Esophagus muscularis mucosa (tissue), 4 donors: ENCODE measurements at regions not wholly inside any gene's neighbourhood (a gene's known extent, or its start where the extent isn't known, plus 50 kb on each side); places are given as distances from the start of the nearest gene placed in this dataset.

Source experiments
- DNase-seq: peaks from one replicate; pipeline ENCODE4 v3.0.0-alpha.2; 2017; ENCODE audit errors: extremely low spot score
- H3K27ac ChIP-seq, 4 donors: fragments of 200-600 bp; sonication (generic); replicated peaks in 1 of 4; 1 replicate in 3 of 4; 2 replicates in 1 of 4; pipeline ENCODE4 v1.5.1; 2016 to 2019; ENCODE audit warnings: mild to moderate bottlenecking in 1 of 4
- H3K27me3 ChIP-seq, 4 donors: fragments of 200-600 bp; sonication (generic); one replicate each; pipeline versions ENCODE4 v1.5.1 to v1.6.0; 2016 to 2019
- H3K36me3 ChIP-seq, 4 donors: fragments of 200-600 bp; sonication (generic); one replicate each; pipeline ENCODE4 v1.5.1; 2016 to 2019
- H3K4me1 ChIP-seq, 4 donors: fragments of 200-600 bp; sonication (generic); one replicate each; pipeline ENCODE4 v1.5.1; 2016 to 2019
- H3K4me3 ChIP-seq, 4 donors: fragments of 200-600 bp; sonication (generic); 1 replicate in 2 of 4; 2 replicates in 2 of 4; pipeline ENCODE4 v1.5.1; 2016 to 2019; ENCODE audit warnings: mild to moderate bottlenecking in 4 of 4, moderate library complexity in 1 of 4
- H3K9me3 ChIP-seq, 4 donors: fragments of 200-600 bp; sonication (generic); 1 replicate in 3 of 4; 2 replicates in 1 of 4; pipeline ENCODE4 v1.5.1; 2016 to 2019
- EP300 ChIP-seq: sonication (generic); formaldehyde crosslinking; IDR thresholded peaks from one replicate; pipeline ENCODE4 v1.6.1; 2017; ENCODE audit warnings: antibody characterized with exemption
- POLR2A ChIP-seq: fragments of 450-650 bp; IDR thresholded peaks from one replicate; pipeline ENCODE4 v1.6.1; 2017; ENCODE audit warnings: antibody characterized with exemption, moderate library complexity, mild to moderate bottlenecking, low read depth
- POLR2AphosphoS5 ChIP-seq, 2 donors: sonication (generic); formaldehyde crosslinking; IDR thresholded peaks; one replicate each; pipeline ENCODE4 v1.6.1; 2017; ENCODE audit warnings: antibody characterized with exemption in 2 of 2
- WGBS: methylation state at CpG from one replicate; pipeline ENCODE4 v1.1.5; 2018; 5-methylcytosine and 5-hydroxymethylcytosine counted together
- intact Hi-C: fragments of 100-400 bp; cut with DNase I; formaldehyde crosslinking; loops from one replicate; pipeline ENCODE4 v1.15.1; 2023
- TF ChIP-seq, protein P1 (sequence below), 3 experiments: fragments of 200-600 bp in 2 of 3; fragments of 450-650 bp in 1 of 3; sonication (generic) in 2 of 3; IDR thresholded peaks; one replicate each; pipeline ENCODE4 v1.5.1; 2017 to 2019; ENCODE audit warnings: antibody characterized with exemption in 3 of 3, mild to moderate bottlenecking in 2 of 3, moderate library complexity in 1 of 3

DNA sequence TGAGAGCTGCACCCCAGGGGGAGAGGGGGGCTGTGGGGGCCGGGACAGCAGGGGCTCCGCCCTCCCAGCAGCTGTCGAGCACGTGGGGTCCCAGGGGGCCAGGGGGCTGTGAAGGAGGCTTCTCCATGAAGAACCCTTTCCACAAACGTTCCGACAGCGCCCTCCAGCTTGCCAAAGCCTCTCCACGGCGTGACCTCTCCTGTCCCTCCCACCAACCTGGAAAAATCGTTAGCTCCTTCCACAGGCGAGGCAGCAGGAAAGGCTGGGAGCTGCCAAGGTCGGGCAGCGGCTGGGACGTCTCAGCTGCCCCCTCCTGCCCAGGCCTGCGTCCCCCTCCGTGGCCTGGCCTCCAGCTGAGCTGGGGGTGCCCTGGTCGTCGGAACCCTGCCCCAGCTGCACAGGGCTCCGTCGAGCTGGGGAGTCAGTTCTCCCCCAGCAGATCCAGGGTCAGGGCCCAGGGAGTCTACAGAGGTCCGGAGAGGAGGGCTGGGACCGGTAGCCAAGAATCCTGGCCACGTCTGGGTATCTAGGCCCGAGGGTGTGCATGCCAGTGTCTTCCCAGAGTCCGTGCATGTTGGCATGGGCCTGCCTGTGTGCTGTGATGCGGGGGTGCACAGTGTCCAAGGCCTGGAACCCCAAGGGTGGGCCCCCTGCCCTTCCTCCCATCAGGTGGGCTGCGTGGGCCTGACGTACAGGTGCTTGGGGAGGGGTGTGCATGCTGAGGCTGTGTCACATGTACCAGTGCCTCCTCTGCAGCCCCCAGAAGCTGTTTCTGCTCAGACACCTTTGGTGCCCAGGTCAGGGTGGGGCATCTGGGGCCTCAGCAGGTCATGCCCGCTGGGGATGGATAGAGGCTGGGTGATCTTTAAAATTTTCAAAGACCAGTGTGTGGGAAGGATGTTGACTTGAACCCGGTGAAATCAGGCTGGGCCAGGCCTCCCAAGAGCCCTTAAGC lies 66.5 kb downstream of the UNCX start:
- Histone ChIP-seq H3K4me1 (peaks cover 0 to 10% (median 0%) of the 10 kb centered on the region in 4 donors), H3K27ac (no peak overlapping the region), H3K27me3 (peaks cover 0 to 86% (median 23%) of the 10 kb centered on the region in 4 donors), H3K4me3 (no peak overlapping the region), H3K9me3 (no peaks in the 10 kb centered on the region), H3K36me3 (no peaks in the 10 kb centered on the region)
- TF ChIP-seq POLR2AphosphoS5 (IDR thresholded peaks at IDR 0.05) (no peak), POLR2A (no peak), EP300 (no peak)
- TF ChIP-seq, protein P1, sequence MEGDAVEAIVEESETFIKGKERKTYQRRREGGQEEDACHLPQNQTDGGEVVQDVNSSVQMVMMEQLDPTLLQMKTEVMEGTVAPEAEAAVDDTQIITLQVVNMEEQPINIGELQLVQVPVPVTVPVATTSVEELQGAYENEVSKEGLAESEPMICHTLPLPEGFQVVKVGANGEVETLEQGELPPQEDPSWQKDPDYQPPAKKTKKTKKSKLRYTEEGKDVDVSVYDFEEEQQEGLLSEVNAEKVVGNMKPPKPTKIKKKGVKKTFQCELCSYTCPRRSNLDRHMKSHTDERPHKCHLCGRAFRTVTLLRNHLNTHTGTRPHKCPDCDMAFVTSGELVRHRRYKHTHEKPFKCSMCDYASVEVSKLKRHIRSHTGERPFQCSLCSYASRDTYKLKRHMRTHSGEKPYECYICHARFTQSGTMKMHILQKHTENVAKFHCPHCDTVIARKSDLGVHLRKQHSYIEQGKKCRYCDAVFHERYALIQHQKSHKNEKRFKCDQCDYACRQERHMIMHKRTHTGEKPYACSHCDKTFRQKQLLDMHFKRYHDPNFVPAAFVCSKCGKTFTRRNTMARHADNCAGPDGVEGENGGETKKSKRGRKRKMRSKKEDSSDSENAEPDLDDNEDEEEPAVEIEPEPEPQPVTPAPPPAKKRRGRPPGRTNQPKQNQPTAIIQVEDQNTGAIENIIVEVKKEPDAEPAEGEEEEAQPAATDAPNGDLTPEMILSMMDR (IDR thresholded peaks at IDR 0.05), result no peak
- no peak for DNase-seq
- intact Hi-C loops, result no loop called here
- WGBS, result 62% methylated on average over 8 of the region's 30 CpGs

DNA sequence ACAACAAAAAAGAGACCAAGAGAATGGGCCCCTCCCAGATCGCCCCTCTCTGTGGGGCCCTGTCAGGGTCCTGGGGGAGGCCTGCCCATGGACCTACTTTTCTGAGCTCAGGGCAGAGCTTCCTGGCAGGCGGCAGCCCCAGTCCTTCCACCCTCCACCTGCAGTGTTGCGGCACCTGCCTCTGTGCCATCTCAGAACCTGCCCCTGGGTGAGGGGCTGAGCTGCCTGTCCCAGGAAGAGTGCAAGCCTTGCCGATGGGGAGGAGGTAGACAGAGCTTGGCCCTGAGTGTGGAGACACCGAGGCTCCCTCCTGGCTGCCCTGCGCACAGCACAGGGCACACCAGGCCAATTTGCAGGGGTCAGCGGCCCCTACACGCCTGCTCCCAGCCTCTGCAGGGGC lies 67.5 kb downstream of the UNCX start:
- H3K4me1 ChIP-seq, result peaks cover 0 to 10% (median 0%) of the 10 kb centered on the region in 4 donors
- H3K27ac ChIP-seq, result no peak overlapping the region
- WGBS, result 90% methylated on average over 3 of the region's 8 CpGs
- H3K4me3 ChIP-seq, result no peak overlapping the region
- DNase-seq, result no peak
- no peaks in the 10 kb centered on the region for H3K9me3 ChIP-seq
- TF ChIP-seq POLR2AphosphoS5 (IDR thresholded peaks at IDR 0.05), result no peak
- TF ChIP-seq POLR2A, result no peak
- TF ChIP-seq EP300, result no peak
- TF ChIP-seq, protein P1 (IDR thresholded peaks at IDR 0.05), result no peak
- H3K27me3 ChIP-seq, result peaks cover 0 to 83% (median 23%) of the 10 kb centered on the region in 4 donors
- intact Hi-C loops, result no loop called here
- no peaks in the 10 kb centered on the region for H3K36me3 ChIP-seq

DNA sequence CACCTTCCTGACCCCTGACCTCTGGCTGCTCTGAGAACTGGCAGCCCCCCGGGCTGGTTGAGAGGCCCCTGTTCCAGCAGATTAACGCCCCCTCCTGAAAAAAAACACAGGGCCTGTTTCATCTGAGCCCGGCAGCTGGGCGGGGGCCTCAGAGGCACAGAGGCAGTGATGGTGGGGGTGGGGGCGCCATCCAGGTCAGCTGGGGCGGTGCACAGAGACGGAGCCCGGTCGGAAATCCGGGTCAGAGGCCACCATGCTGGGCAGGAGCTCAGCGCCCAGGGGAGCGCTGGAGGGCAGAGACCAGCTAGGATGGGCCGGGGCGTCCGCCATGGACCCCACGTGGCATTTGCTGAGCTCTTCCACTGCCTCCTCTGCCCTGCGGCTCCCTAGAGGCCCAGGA lies 68.0 kb downstream of the UNCX start:
- WGBS, result 59% methylated on average over 10 of the region's 17 CpGs
- peaks cover 0 to 80% (median 22%) of the 10 kb centered on the region in 4 donors for H3K27me3 ChIP-seq
- no peak overlapping the region for H3K27ac ChIP-seq
- no peak for DNase-seq
- no peak for TF ChIP-seq EP300
- TF ChIP-seq POLR2A, result no peak
- no peak for TF ChIP-seq POLR2AphosphoS5 (IDR thresholded peaks at IDR 0.05)
- TF ChIP-seq, protein P1 (IDR thresholded peaks at IDR 0.05), result no peak
- no peak overlapping the region for H3K4me3 ChIP-seq
- H3K4me1 ChIP-seq, result peaks cover 0 to 10% (median 0%) of the 10 kb centered on the region in 4 donors
- no peaks in the 10 kb centered on the region for H3K9me3 ChIP-seq
- intact Hi-C loops, result no loop called here
- H3K36me3 ChIP-seq, result no peaks in the 10 kb centered on the region

DNA sequence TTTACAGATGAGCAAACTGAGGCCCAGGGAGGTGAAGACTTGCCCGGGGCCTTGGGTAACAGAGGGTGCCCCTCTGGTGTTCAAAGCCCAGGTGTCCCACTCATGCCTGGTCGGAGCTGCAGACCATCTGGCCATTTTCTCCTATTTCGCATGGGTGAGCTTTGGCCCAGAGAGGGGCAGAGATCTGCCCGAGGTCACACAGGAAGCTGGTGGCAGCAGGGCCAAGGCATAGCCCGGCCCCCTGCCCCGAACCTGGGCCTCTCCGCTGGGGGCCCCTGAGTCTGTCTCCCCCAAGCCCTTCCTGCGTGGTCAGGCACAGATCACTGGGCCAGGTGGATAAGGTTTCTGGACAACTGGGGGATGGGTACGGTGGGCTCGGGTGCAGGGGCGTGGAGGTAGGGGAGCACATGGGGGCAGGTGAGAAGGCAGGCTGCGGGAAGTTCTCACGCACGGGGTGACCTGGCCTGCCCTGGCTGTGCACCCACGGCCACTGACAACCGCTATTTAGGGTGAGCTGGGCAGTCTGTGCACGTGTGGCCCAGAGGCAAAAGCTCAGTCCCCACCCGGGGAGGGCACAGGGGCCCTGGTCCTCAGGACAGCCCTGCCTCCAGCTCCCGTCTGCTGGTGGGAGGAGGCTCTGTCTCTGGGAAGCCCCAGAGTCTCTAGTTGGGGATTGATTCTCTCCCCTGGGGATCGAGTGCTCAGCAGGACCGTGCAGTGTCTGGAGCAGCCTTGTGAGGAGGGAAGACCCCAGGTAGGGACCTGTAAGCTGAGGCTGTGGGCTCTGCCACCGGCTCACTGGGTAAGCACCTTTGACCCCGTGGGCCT lies 68.6 kb downstream of the UNCX start:
- 46% methylated on average over 16 of the region's 23 CpGs for WGBS
- no peak for DNase-seq
- Histone ChIP-seq H3K4me1 (peaks cover 0 to 10% (median 0%) of the 10 kb centered on the region in 4 donors), H3K9me3 (no peaks in the 10 kb centered on the region), H3K27ac (no peak overlapping the region), H3K4me3 (no peak overlapping the region), H3K27me3 (peaks cover 0 to 73% (median 17%) of the 10 kb centered on the region in 4 donors), H3K36me3 (no peaks in the 10 kb centered on the region)
- no peak for TF ChIP-seq EP300
- TF ChIP-seq, protein P1 (IDR thresholded peaks at IDR 0.05), result no peak
- no peak for TF ChIP-seq POLR2AphosphoS5 (IDR thresholded peaks at IDR 0.05)
- no peak for TF ChIP-seq POLR2A
- intact Hi-C loops, result no loop called here
